Neural progenitor cell (in vitro differentiated cells): ENCODE measurements at regions not wholly inside any gene's neighbourhood (a gene's known extent, or its start where the extent isn't known, plus 50 kb on each side); places are given as distances from the start of the nearest gene placed in this dataset.

Source experiments
- EZH2phosphoT487 ChIP-seq: fragments of 200-600 bp; sonication (generic); IDR thresholded peaks from 2 replicates; pipeline ENCODE4 v1.6.1; 2017; ENCODE audit warnings: antibody characterized with exemption
- TF ChIP-seq, protein P1 (sequence below): fragments of 200-600 bp; sonication (generic); IDR thresholded peaks from 2 replicates; pipeline ENCODE4 v1.5.1; 2017; ENCODE audit warnings: antibody characterized with exemption, mild to moderate bottlenecking

DNA sequence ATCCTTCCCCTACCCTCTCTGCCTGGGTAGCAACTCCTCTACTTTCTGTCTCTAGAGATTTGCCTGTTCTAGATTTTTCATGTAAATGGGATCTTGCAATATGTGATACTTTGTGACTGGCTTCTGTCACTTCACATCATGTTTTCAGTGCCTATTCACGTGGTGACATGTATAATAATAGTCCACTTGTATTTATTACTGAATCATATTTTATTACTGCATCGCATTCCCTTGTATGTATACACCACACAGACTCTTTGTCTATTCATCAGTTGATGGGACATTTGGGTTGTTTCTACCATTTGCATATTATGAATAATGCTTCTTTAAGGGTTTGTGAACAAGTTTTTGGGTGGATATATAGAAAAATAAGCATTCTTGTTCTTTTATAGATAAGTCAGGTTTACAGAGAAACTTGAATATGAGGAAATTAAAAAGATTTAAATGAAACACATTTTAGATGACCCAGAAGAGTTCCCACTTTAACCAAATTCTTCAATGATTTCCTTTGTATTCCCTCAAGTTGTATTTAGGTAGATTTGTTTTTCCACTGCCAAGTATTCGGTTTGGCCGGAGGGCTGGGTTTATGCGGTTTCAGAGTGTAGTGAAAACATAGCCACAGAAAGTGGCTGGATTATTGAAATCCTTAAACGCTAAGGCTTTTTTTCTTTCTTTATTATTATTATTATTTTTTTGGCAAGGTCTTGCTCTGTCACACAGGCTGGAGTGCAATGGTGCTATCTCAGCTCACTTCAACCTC, 178.7 kb upstream of the TMTC1 start:
- no peak for TF ChIP-seq EZH2phosphoT487
- TF ChIP-seq, protein P1, sequence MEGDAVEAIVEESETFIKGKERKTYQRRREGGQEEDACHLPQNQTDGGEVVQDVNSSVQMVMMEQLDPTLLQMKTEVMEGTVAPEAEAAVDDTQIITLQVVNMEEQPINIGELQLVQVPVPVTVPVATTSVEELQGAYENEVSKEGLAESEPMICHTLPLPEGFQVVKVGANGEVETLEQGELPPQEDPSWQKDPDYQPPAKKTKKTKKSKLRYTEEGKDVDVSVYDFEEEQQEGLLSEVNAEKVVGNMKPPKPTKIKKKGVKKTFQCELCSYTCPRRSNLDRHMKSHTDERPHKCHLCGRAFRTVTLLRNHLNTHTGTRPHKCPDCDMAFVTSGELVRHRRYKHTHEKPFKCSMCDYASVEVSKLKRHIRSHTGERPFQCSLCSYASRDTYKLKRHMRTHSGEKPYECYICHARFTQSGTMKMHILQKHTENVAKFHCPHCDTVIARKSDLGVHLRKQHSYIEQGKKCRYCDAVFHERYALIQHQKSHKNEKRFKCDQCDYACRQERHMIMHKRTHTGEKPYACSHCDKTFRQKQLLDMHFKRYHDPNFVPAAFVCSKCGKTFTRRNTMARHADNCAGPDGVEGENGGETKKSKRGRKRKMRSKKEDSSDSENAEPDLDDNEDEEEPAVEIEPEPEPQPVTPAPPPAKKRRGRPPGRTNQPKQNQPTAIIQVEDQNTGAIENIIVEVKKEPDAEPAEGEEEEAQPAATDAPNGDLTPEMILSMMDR = no peak
